ENCODE measurements at regions not wholly inside any gene's neighbourhood (a gene's known extent, or its start where the extent isn't known, plus 50 kb on each side); places are given as distances from the start of the nearest gene placed in this dataset.

GRCh38 chr17:34045990-34046389 lies 209.1 kb upstream of the CCL2 start:
- H3K9me3 ChIP-seq, result peaks cover 0 to 10% (median 0%) of the 10 kb centered on the region in 12 donors
- intact Hi-C loops (cut with DNase I), result no loop called here
- ATAC-seq, result no peak
- TF ChIP-seq POLR2A (IDR thresholded peaks at IDR 0.05), result no peak
- no peak for TF ChIP-seq CTCF (IDR thresholded peaks at IDR 0.05)
- H3K27me3 ChIP-seq, result peaks cover 0 to 11% (median 0%) of the 10 kb centered on the region in 9 donors
- 75 to 88% (median 83%) methylated on average over 2 of the region's 2 CpGs for WGBS, 4 donors
- H3K36me3 ChIP-seq, result no peaks in the 10 kb centered on the region
- no peak overlapping the region for H3K27ac ChIP-seq
- H3K4me3 ChIP-seq, result no peak overlapping the region
- H3K4me1 ChIP-seq, result no peaks in the 10 kb centered on the region
- no peak for DNase-seq

- TF ChIP-seq POLR2A (IDR thresholded peaks at IDR 0.05) (no peak), CTCF (IDR thresholded peaks at IDR 0.05) (no peak)
- H3K36me3 ChIP-seq, result no peaks in the 10 kb centered on the region
- intact Hi-C loops (cut with DNase I), result no loop called here
- DNase-seq (no peak), ATAC-seq (no peak)
- no peak overlapping the region for H3K4me3 ChIP-seq
- no peaks in the 10 kb centered on the region for H3K4me1 ChIP-seq
- no peak overlapping the region for H3K27ac ChIP-seq
- peaks cover 0 to 3% (median 0%) of the 10 kb centered on the region in 12 donors for H3K9me3 ChIP-seq
- H3K27me3 ChIP-seq, result peaks cover 0 to 38% (median 0%) of the 10 kb centered on the region in 9 donors
- WGBS, 4 donors, result 62 to 71% (median 65%) methylated on average over 3 of the region's 3 CpGs
Measured at GRCh38 chr17:34051046-34051445, 204.0 kb upstream of the CCL2 start.

- ATAC-seq, result no peak
Measured at GRCh38 chr17:34054495-34054894, 200.6 kb upstream of the CCL2 start.

GRCh38 chr17:34055606-34056005 lies 199.5 kb upstream of the CCL2 start:
- Histone ChIP-seq H3K4me3 (no peak overlapping the region), H3K27ac (no peak overlapping the region), H3K9me3 (no peaks in the 10 kb centered on the region), H3K4me1 (no peaks in the 10 kb centered on the region), H3K36me3 (no peaks in the 10 kb centered on the region), H3K27me3 (peaks cover 0 to 32% (median 6%) of the 10 kb centered on the region in 9 donors)
- WGBS, 4 donors, result 40 to 48% (median 45%) methylated on average over 3 of the region's 3 CpGs
- no peak for ATAC-seq
- intact Hi-C loops (cut with DNase I), result no loop called here
- TF ChIP-seq CTCF (IDR thresholded peaks at IDR 0.05) (no peak), POLR2A (IDR thresholded peaks at IDR 0.05) (no peak)
- no peak for DNase-seq

More at GRCh38 chr17:34054495-34054894, 200.6 kb upstream of the CCL2 start:
- no peak overlapping the region for H3K27ac ChIP-seq
- no peak for DNase-seq
- no peaks in the 10 kb centered on the region for H3K36me3 ChIP-seq
- no peak for TF ChIP-seq POLR2A (IDR thresholded peaks at IDR 0.05)
- no peak for TF ChIP-seq CTCF (IDR thresholded peaks at IDR 0.05)
- H3K4me3 ChIP-seq, result no peak overlapping the region
- intact Hi-C loops (cut with DNase I), result no loop called here
- 75 to 90% (median 78%) methylated on average over 1 of the region's 1 CpG for whole genome bisulfite sequencing, 4 donors
- H3K9me3 ChIP-seq, result no peaks in the 10 kb centered on the region
- H3K4me1 ChIP-seq, result no peaks in the 10 kb centered on the region
- H3K27me3 ChIP-seq, result peaks cover 0 to 34% (median 6%) of the 10 kb centered on the region in 9 donors

Data from heart left ventricle (tissue), 16 donors.